ENCODE measurements at regions not wholly inside any gene's neighbourhood (a gene's known extent, or its start where the extent isn't known, plus 50 kb on each side); places are given as distances from the start of the nearest gene placed in this dataset.

- no peak overlapping the region for H3K27ac ChIP-seq
- no peak for TF ChIP-seq CTCF (IDR thresholded peaks at IDR 0.05)
- H3K9ac ChIP-seq, result no peak overlapping the region
- H3K4me3 ChIP-seq (ENCODE audit: low read depth, low read length), result no peak overlapping the region
- no peak overlapping the region for H3K4me2 ChIP-seq (ENCODE audit: low read length)
- H3K9me3 ChIP-seq (ENCODE audit: control insufficient read depth, low read length), result no peaks in the 10 kb centered on the region
- H2AFZ ChIP-seq, result no peak overlapping the region
- H3K27me3 ChIP-seq (ENCODE audit: control insufficient read depth, insufficient read depth, low read length), result no peaks in the 10 kb centered on the region
- H3K79me2 ChIP-seq, result no peaks in the 10 kb centered on the region
- H3K36me3 ChIP-seq (ENCODE audit: control insufficient read depth, insufficient read depth, low read length), result no peaks in the 10 kb centered on the region
- no peaks in the 10 kb centered on the region for H3K4me1 ChIP-seq
These were observed 469.0 kb downstream of the TLL1 start for GRCh38 chr4:166341992-166342391.

- Histone ChIP-seq H3K9me3 (ENCODE audit: control insufficient read depth, low read length) (no peaks in the 10 kb centered on the region), H3K4me2 (ENCODE audit: low read length) (no peak overlapping the region), H3K4me1 (no peaks in the 10 kb centered on the region), H3K9ac (no peak overlapping the region), H3K79me2 (no peaks in the 10 kb centered on the region), H3K4me3 (ENCODE audit: low read depth, low read length) (no peak overlapping the region), H2AFZ (no peak overlapping the region), H3K27me3 (ENCODE audit: control insufficient read depth, insufficient read depth, low read length) (no peaks in the 10 kb centered on the region), H3K27ac (no peak overlapping the region), H3K36me3 (ENCODE audit: control insufficient read depth, insufficient read depth, low read length) (no peaks in the 10 kb centered on the region)
- no peak for TF ChIP-seq CTCF (IDR thresholded peaks at IDR 0.05)
These were observed 490.2 kb downstream of the TLL1 start for GRCh38 chr4:166363198-166363597.

- TF ChIP-seq CTCF (IDR thresholded peaks at IDR 0.05), result no peak
- H3K27me3 ChIP-seq (ENCODE audit: control insufficient read depth, insufficient read depth, low read length), result no peaks in the 10 kb centered on the region
- no peak overlapping the region for H3K4me3 ChIP-seq (ENCODE audit: low read depth, low read length)
- H3K36me3 ChIP-seq (ENCODE audit: control insufficient read depth, insufficient read depth, low read length), result no peaks in the 10 kb centered on the region
- no peak overlapping the region for H2AFZ ChIP-seq
- no peak overlapping the region for H3K4me2 ChIP-seq (ENCODE audit: low read length)
- no peaks in the 10 kb centered on the region for H3K9me3 ChIP-seq (ENCODE audit: control insufficient read depth, low read length)
- no peak overlapping the region for H3K9ac ChIP-seq
- H3K27ac ChIP-seq, result no peak overlapping the region
- H3K79me2 ChIP-seq, result no peaks in the 10 kb centered on the region
- H3K4me1 ChIP-seq, result no peaks in the 10 kb centered on the region
These were observed 493.0 kb downstream of the TLL1 start for GRCh38 chr4:166366012-166366411.

GRCh38 chr4:166377578-166377977 lies 504.5 kb downstream of the TLL1 start:
- H3K4me2 ChIP-seq (ENCODE audit: low read length), result no peak overlapping the region
- no peaks in the 10 kb centered on the region for H3K36me3 ChIP-seq (ENCODE audit: control insufficient read depth, insufficient read depth, low read length)
- no peak overlapping the region for H3K4me3 ChIP-seq (ENCODE audit: low read depth, low read length)
- H3K4me1 ChIP-seq, result no peaks in the 10 kb centered on the region
- no peak overlapping the region for H2AFZ ChIP-seq
- no peak for TF ChIP-seq CTCF (IDR thresholded peaks at IDR 0.05)
- H3K9ac ChIP-seq, result no peak overlapping the region
- no peaks in the 10 kb centered on the region for H3K79me2 ChIP-seq
- no peaks in the 10 kb centered on the region for H3K9me3 ChIP-seq (ENCODE audit: control insufficient read depth, low read length)
- no peak overlapping the region for H3K27ac ChIP-seq
- H3K27me3 ChIP-seq (ENCODE audit: control insufficient read depth, insufficient read depth, low read length), result no peaks in the 10 kb centered on the region

- no peak for TF ChIP-seq CTCF (IDR thresholded peaks at IDR 0.05)
- Histone ChIP-seq H3K27me3 (ENCODE audit: control insufficient read depth, insufficient read depth, low read length) (no peaks in the 10 kb centered on the region), H3K36me3 (ENCODE audit: control insufficient read depth, insufficient read depth, low read length) (no peaks in the 10 kb centered on the region), H3K4me3 (ENCODE audit: low read depth, low read length) (no peak overlapping the region), H3K4me2 (ENCODE audit: low read length) (no peak overlapping the region), H3K27ac (no peak overlapping the region), H2AFZ (no peak overlapping the region), H3K4me1 (no peaks in the 10 kb centered on the region), H3K79me2 (no peaks in the 10 kb centered on the region), H3K9ac (no peak overlapping the region), H3K9me3 (ENCODE audit: control insufficient read depth, low read length) (no peaks in the 10 kb centered on the region)
These were observed 513.7 kb downstream of the TLL1 start for GRCh38 chr4:166386491-166387360.

All from parathyroid adenoma (tissue), 2 donors.